ENCODE measurements at regions not wholly inside any gene's neighbourhood (a gene's known extent, or its start where the extent isn't known, plus 50 kb on each side); places are given as distances from the start of the nearest gene placed in this dataset.

- Mint-ChIP-seq H3K27me3 (peaks cover 8% of the 10 kb centered on the region), H3K36me3 (no peaks in the 10 kb centered on the region), H3K27ac (no peak overlapping the region), H3K9me3 (no peaks in the 10 kb centered on the region), H3K4me3 (no peak overlapping the region), H3K4me1 (ENCODE audit: unreplicated experiment) (no peaks in the 10 kb centered on the region)
- DNase-seq (ENCODE audit: extremely low spot score, unreplicated experiment) = no peak
- TF ChIP-seq CTCF (conservative IDR thresholded peaks at IDR 0.05) = no peak
Measured at GRCh38 chr6:168949981-168950857, 303.4 kb downstream of the THBS2 start.

DNA sequence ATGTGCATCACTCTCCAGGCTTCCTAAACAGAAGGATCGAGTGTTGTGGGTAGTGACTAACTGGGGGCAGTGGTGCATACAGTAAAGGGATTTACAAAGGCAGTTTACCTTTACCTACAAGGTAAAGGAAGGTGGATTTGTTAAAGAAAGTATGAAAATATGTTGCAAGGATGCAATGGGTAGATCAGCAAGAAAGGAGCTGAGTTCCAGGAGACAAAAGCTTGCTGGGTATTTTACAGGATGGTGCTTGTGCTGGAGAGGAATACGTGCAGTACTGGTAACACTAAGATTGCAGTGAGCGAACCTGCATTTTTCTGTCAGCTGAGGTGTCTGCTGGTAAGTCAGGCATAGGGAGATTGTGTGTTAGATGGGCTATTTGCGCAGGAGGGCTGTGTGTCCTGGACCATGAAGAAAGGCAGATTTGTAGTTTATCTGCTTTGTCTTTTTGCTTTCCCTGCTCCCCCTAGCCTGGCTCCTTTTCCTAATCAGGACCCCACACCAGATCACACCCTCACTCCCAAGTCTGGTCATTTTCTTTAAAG is 304.6 kb downstream of the THBS2 start:
- Mint-ChIP-seq H3K4me3 (no peak overlapping the region), H3K36me3 (no peaks in the 10 kb centered on the region), H3K4me1 (ENCODE audit: unreplicated experiment) (no peaks in the 10 kb centered on the region), H3K9me3 (no peaks in the 10 kb centered on the region), H3K27ac (no peak overlapping the region), H3K27me3 (peaks cover 8% of the 10 kb centered on the region)
- TF ChIP-seq CTCF (conservative IDR thresholded peaks at IDR 0.05) = no peak
- DNase-seq (ENCODE audit: extremely low spot score, unreplicated experiment) = no peak

DNA sequence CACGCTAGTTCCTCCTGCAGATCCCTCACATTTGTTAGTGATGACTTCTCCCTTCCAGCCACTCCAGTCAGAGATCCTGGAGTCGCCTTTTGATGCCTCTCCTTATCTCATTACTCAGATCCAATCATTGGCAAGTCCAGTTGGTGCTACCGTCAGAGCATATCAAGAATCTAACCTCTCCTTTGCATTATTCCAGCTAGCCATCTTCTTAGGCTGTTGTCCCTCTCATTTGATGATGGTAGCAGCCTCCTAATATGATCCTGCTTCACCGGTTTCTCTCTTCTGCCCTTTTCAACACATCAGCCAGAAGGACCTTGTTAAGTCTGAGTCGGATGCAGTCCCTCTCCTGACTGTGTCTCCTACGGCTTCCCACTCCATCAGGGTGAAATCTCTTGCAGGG is 305.6 kb downstream of the THBS2 start:
- H3K9me3 Mint-ChIP-seq = no peaks in the 10 kb centered on the region
- no peak for TF ChIP-seq CTCF (conservative IDR thresholded peaks at IDR 0.05)
- peaks cover 8% of the 10 kb centered on the region for H3K27me3 Mint-ChIP-seq
- no peak overlapping the region for H3K27ac Mint-ChIP-seq
- no peak for DNase-seq (ENCODE audit: extremely low spot score, unreplicated experiment)
- H3K36me3 Mint-ChIP-seq = no peaks in the 10 kb centered on the region
- no peaks in the 10 kb centered on the region for H3K4me1 Mint-ChIP-seq (ENCODE audit: unreplicated experiment)
- H3K4me3 Mint-ChIP-seq = no peak overlapping the region

- no peak for TF ChIP-seq CTCF (conservative IDR thresholded peaks at IDR 0.05)
- H3K4me1 Mint-ChIP-seq (ENCODE audit: unreplicated experiment) = peaks cover 5% of the 10 kb centered on the region
- no peak for DNase-seq (ENCODE audit: extremely low spot score, unreplicated experiment)
- H3K36me3 Mint-ChIP-seq = no peaks in the 10 kb centered on the region
- H3K27me3 Mint-ChIP-seq = peaks cover 13% of the 10 kb centered on the region
- H3K27ac Mint-ChIP-seq = no peak overlapping the region
- no peak overlapping the region for H3K4me3 Mint-ChIP-seq
- H3K9me3 Mint-ChIP-seq = no peaks in the 10 kb centered on the region
Measured at GRCh38 chr6:168943231-168943905, 310.3 kb downstream of the THBS2 start.

DNA sequence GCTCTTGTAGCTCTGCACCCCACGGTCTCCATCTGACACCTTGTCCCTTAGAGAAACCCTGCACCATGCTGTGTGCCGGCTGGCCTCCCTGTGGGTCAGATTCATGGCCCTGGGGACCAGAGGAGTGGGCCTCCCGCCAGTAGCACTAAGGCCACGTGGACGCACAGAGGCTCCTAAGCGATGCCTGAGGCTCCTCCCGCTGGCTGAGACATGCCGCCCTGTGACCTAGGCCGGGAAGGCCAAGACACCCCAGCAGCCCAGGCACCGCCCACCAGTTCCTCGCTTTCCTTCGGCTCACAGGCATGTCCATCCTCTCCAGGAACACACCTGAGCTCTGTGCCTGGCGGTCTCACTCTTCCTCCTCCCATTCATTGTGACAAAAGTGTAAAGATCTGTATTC is 311.0 kb downstream of the THBS2 start:
- Mint-ChIP-seq H3K27me3 (peaks cover 8% of the 10 kb centered on the region), H3K27ac (no peak overlapping the region), H3K4me1 (ENCODE audit: unreplicated experiment) (peaks cover 5% of the 10 kb centered on the region), H3K36me3 (no peaks in the 10 kb centered on the region), H3K4me3 (no peak overlapping the region), H3K9me3 (no peaks in the 10 kb centered on the region)
- DNase-seq (ENCODE audit: extremely low spot score, unreplicated experiment) = no peak
- TF ChIP-seq CTCF (conservative IDR thresholded peaks at IDR 0.05) = no peak

Measured in type B pancreatic cell (in vitro differentiated cells).